CD14-positive monocyte (primary cell): ENCODE measurements at regions not wholly inside any gene's neighbourhood (a gene's known extent, or its start where the extent isn't known, plus 50 kb on each side); places are given as distances from the start of the nearest gene placed in this dataset.

Experiments used
- DNase-seq, 3 donors: peaks; one replicate each; pipeline ENCODE4 v3.0.0-alpha.2; 2011 to 2022
- H2AFZ ChIP-seq: 2 replicates; pipeline ENCODE4 v1.6.0; 2012; ENCODE audit warnings: mild to moderate bottlenecking, low read depth, low read length, inconsistent platforms; ENCODE audit not compliant: insufficient read depth, poor library complexity, severe bottlenecking
- H3K27ac ChIP-seq, 2 donors: 1 replicate in 1 of 2; 2 replicates in 1 of 2; pipeline ENCODE4 v1.5.1; 2012 to 2013; ENCODE audit warnings: low read length in 2 of 2, control low read depth in 1 of 2, inconsistent platforms in 1 of 2, low read depth in 1 of 2, mild to moderate bottlenecking in 1 of 2
- H3K27me3 ChIP-seq, 2 donors: one replicate each; pipeline versions ENCODE4 v1.6.0 to v1.6.1; 2011 to 2013; ENCODE audit warnings: low read length in 2 of 2; ENCODE audit not compliant: control insufficient read depth in 2 of 2, insufficient read depth in 2 of 2
- H3K36me3 ChIP-seq, 2 donors: replicated peaks in 1 of 2; 1 replicate in 1 of 2; 2 replicates in 1 of 2; pipeline versions ENCODE4 v1.5.1 to v1.6.1; 2012 to 2013; ENCODE audit warnings: low read length in 2 of 2, control low read depth in 1 of 2, inconsistent platforms in 1 of 2, mild to moderate bottlenecking in 1 of 2; ENCODE audit not compliant: insufficient read depth in 2 of 2, control insufficient read depth in 1 of 2
- H3K4me1 ChIP-seq, 2 donors: 1 replicate in 1 of 2; 2 replicates in 1 of 2; pipeline versions ENCODE4 v1.5.1 to v1.6.1; 2012 to 2013; ENCODE audit warnings: low read length in 2 of 2, control low read depth in 1 of 2, inconsistent platforms in 1 of 2, mild to moderate bottlenecking in 1 of 2, moderate library complexity in 1 of 2; ENCODE audit not compliant: insufficient read depth in 2 of 2, control insufficient read depth in 1 of 2
- H3K4me2 ChIP-seq: replicated peaks from 2 replicates; pipeline ENCODE3; 2012; ENCODE audit warnings: low read length, moderate library complexity, mild to moderate bottlenecking; ENCODE audit not compliant: poor library complexity, severe bottlenecking; ENCODE audit errors: extremely low read depth
- H3K4me3 ChIP-seq, 3 experiments: fragments of 200-600 bp in 1 of 3; sonication (generic) in 1 of 3; replicated peaks in 1 of 3; 1 replicate in 2 of 3; 2 replicates in 1 of 3; pipeline ENCODE4 v1.5.1; 2011 to 2013; ENCODE audit warnings: low read length in 3 of 3, mild to moderate bottlenecking in 3 of 3, control low read depth in 2 of 3, low read depth in 2 of 3, inconsistent platforms in 1 of 3, moderate library complexity in 1 of 3
- H3K79me2 ChIP-seq: 2 replicates; pipeline ENCODE4 v1.6.0; 2012; ENCODE audit warnings: mild to moderate bottlenecking, control low read depth, inconsistent platforms, low read length, moderate library complexity; ENCODE audit not compliant: insufficient read depth
- H3K9ac ChIP-seq: 2 replicates; pipeline ENCODE4 v1.6.0; 2017; ENCODE audit warnings: low read length, mild to moderate bottlenecking; ENCODE audit not compliant: insufficient read depth, poor library complexity, severe bottlenecking
- H3K9me3 ChIP-seq, 2 donors: replicated peaks in 1 of 2; 1 replicate in 1 of 2; 2 replicates in 1 of 2; pipeline versions ENCODE4 v1.5.1 to v1.6.1; 2012 to 2013; ENCODE audit warnings: low read length in 2 of 2, control low read depth in 1 of 2; ENCODE audit not compliant: control insufficient read depth in 1 of 2, insufficient read depth in 1 of 2
- H4K20me1 ChIP-seq: 2 replicates; pipeline ENCODE4 v1.6.0; 2012; ENCODE audit warnings: mild to moderate bottlenecking, low read length, control low read depth, moderate library complexity; ENCODE audit not compliant: insufficient read depth
- H3K27ac Mint-ChIP-seq, 7 donors: one replicate each; pipeline ENCODE4 v1.8.0; 2020; ENCODE audit warnings: mild to moderate bottlenecking in 7 of 7, mixed read lengths in 7 of 7, moderate library complexity in 6 of 7, inconsistent platforms in 2 of 7
- H3K27me3 Mint-ChIP-seq, 3 donors: one replicate each; pipeline ENCODE4 v1.8.0; 2021 to 2022; ENCODE audit warnings: low read depth in 3 of 3, mild to moderate bottlenecking in 3 of 3, mixed read lengths in 3 of 3, moderate library complexity in 3 of 3, inconsistent platforms in 1 of 3
- H3K36me3 Mint-ChIP-seq, 2 donors: one replicate each; pipeline ENCODE4 v1.8.0; 2020; ENCODE audit warnings: mixed read lengths in 2 of 2, inconsistent platforms in 1 of 2, mild to moderate bottlenecking in 1 of 2
- H3K4me1 Mint-ChIP-seq: one replicate; pipeline ENCODE4 v1.8.0; 2020; ENCODE audit warnings: mild to moderate bottlenecking, mixed read lengths
- H3K4me3 Mint-ChIP-seq, 2 donors: one replicate each; pipeline ENCODE4 v1.8.0; 2020; ENCODE audit warnings: mild to moderate bottlenecking in 2 of 2, mixed read lengths in 2 of 2, moderate library complexity in 1 of 2
- H3K9me3 Mint-ChIP-seq, 7 donors: one replicate each; pipeline ENCODE4 v1.8.0; 2020 to 2022; ENCODE audit warnings: mixed read lengths in 7 of 7, mild to moderate bottlenecking in 6 of 7, moderate library complexity in 6 of 7, inconsistent platforms in 2 of 7
- WGBS: methylation state at CpG from one replicate; pipeline ENCODE4 v1.1.5; 2013; ENCODE audit warnings: missing lambda C conversion rate; ENCODE audit not compliant: insufficient coverage; 5-methylcytosine and 5-hydroxymethylcytosine counted together
- intact Hi-C, 2 donors: fragments of 100-400 bp; cut with micrococcal nuclease; formaldehyde crosslinking; loops; one replicate each; pipeline versions ENCODE4 v1.15.0 to v1.15.1; 2023
- TF ChIP-seq, protein P1 (sequence below): fragments of 200-600 bp; IDR thresholded peaks from one replicate; pipeline ENCODE4 v1.8.0; 2022; ENCODE audit warnings: antibody characterized with exemption, mild to moderate bottlenecking

DNA sequence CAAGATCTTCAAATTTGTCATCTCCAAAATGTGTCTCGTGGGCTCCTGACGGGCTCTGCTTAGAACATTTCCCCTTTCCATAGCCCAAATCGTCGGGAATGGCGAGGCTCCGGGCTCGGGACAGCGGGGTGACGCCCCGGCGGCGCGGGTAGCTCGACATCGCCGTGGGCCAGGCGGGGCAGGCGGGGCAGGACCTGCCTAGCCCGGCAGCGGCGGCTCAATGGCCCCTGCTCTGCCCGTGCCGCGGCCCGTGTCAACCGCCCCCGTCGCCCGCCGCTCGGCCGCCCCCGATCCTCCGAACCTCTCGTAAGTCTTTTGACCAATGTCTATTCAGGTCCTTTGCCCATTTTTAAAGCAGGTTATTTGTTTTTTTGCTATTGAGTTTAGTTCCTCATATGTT lies 111.2 kb downstream of the PMAIP1 start:
- no peaks in the 10 kb centered on the region for H4K20me1 ChIP-seq
- no peaks in the 10 kb centered on the region for H3K4me1 ChIP-seq
- H3K9me3 ChIP-seq: peaks cover 0 to 14% of the 10 kb centered on the region in 2 donors
- no peak overlapping the region for H3K4me2 ChIP-seq
- H3K27ac ChIP-seq: no peak overlapping the region
- Mint-ChIP-seq H3K36me3 (no peaks in the 10 kb centered on the region), H3K27me3 (peaks cover 0 to 2% (median 2%) of the 10 kb centered on the region in 3 donors), H3K4me3 (no peak overlapping the region), H3K27ac (no peak overlapping the region), H3K4me1 (no peaks in the 10 kb centered on the region), H3K9me3 (peaks cover 7 to 22% (median 14%) of the 10 kb centered on the region in 7 donors)
- no peak for DNase-seq
- H3K36me3 ChIP-seq: no peaks in the 10 kb centered on the region
- no peaks in the 10 kb centered on the region for H3K79me2 ChIP-seq
- TF ChIP-seq, protein P1, sequence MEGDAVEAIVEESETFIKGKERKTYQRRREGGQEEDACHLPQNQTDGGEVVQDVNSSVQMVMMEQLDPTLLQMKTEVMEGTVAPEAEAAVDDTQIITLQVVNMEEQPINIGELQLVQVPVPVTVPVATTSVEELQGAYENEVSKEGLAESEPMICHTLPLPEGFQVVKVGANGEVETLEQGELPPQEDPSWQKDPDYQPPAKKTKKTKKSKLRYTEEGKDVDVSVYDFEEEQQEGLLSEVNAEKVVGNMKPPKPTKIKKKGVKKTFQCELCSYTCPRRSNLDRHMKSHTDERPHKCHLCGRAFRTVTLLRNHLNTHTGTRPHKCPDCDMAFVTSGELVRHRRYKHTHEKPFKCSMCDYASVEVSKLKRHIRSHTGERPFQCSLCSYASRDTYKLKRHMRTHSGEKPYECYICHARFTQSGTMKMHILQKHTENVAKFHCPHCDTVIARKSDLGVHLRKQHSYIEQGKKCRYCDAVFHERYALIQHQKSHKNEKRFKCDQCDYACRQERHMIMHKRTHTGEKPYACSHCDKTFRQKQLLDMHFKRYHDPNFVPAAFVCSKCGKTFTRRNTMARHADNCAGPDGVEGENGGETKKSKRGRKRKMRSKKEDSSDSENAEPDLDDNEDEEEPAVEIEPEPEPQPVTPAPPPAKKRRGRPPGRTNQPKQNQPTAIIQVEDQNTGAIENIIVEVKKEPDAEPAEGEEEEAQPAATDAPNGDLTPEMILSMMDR: no peak
- H3K4me3 ChIP-seq: no peak overlapping the region
- intact Hi-C loops: no loop called here
- no peak overlapping the region for H3K9ac ChIP-seq
- no peak overlapping the region for H2AFZ ChIP-seq
- WGBS: 98% methylated on average over 15 of the region's 35 CpGs
- no peaks in the 10 kb centered on the region for H3K27me3 ChIP-seq

DNA sequence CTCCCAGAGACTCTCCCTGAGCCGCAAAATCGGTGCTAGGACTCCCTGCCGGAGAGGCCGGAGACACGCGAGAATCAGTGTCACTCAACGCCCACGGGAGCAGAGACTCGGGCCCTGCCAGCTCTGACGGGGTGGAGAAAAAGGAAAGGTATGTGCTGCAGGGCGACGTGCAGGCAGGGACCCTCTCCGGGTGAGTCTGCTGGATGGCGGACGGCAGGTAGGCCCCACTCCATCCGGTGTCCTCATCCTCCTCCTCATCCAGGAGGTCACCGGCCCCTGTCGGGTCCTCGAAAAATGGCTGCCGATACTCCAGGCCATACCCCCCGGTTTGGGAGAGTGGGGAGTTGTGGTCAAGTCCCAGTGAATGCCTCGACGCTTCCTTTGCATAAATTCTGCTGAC lies 110.7 kb downstream of the PMAIP1 start:
- Histone ChIP-seq H3K27ac (no peak overlapping the region), H3K27me3 (no peaks in the 10 kb centered on the region), H3K9ac (no peak overlapping the region), H3K9me3 (peaks cover 0 to 14% of the 10 kb centered on the region in 2 donors), H2AFZ (no peak overlapping the region), H3K4me3 (no peak overlapping the region), H3K36me3 (no peaks in the 10 kb centered on the region), H3K4me1 (no peaks in the 10 kb centered on the region), H3K79me2 (no peaks in the 10 kb centered on the region), H3K4me2 (no peak overlapping the region), H4K20me1 (no peaks in the 10 kb centered on the region)
- intact Hi-C loops: no loop called here
- DNase-seq: no peak
- WGBS: 99% methylated on average over 12 of the region's 23 CpGs
- no peak overlapping the region for H3K4me3 Mint-ChIP-seq
- H3K36me3 Mint-ChIP-seq: no peaks in the 10 kb centered on the region
- TF ChIP-seq, protein P1: no peak
- no peaks in the 10 kb centered on the region for H3K4me1 Mint-ChIP-seq
- H3K27ac Mint-ChIP-seq: no peak overlapping the region
- H3K27me3 Mint-ChIP-seq: peaks cover 0 to 2% (median 2%) of the 10 kb centered on the region in 3 donors
- peaks cover 7 to 22% (median 14%) of the 10 kb centered on the region in 7 donors for H3K9me3 Mint-ChIP-seq
